Left kidney (tissue), 1 donor: ENCODE measurements at regions not wholly inside any gene's neighbourhood (a gene's known extent, or its start where the extent isn't known, plus 50 kb on each side); places are given as distances from the start of the nearest gene placed in this dataset.

ENCODE experiments used
- DNase-seq: peaks from one replicate; pipeline ENCODE4 v3.0.0-alpha.2; 2013

DNA sequence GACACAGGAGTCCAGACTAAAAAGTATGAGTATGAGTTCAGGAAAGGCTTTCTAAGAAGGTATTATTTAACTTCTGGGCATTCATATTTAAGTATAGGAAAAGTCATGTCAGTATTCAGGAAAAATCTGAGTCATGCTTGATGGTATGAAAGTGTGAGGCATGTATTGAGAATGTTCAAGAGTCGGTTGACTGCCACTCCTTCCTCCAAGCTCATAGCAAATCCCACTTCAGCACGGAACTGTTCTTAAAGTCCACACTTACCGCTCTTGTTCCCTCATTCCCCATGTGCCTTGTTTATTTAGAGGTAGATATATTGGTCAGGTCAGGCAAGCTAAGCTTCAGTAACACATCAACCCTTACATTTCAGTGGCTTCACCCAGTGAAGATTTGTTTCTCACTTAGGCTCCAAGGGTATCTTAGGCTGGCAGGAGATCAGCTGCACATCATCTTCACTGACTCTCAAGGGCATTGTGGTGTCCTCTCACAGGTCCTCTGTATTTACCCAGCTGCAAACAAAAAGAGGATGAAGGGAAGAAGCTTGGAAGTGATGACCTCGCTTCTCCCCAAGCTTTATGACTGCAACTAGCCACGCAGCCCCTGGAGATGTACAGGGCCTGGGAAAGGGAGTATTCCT is 1189.2 kb downstream of the EFNB2 start:
- DNase-seq = no peak

GRCh38 chr13:105345730-105346129 is 1189.7 kb downstream of the EFNB2 start:
- DNase-seq = no peak

GRCh38 chr13:105345131-105345530 is 1190.3 kb downstream of the EFNB2 start:
- peak; percentile 46 for DNase-seq

- peak; percentile 52 for DNase-seq
Measured at GRCh38 chr13:105343134-105343806, 1192.2 kb downstream of the EFNB2 start.

DNA sequence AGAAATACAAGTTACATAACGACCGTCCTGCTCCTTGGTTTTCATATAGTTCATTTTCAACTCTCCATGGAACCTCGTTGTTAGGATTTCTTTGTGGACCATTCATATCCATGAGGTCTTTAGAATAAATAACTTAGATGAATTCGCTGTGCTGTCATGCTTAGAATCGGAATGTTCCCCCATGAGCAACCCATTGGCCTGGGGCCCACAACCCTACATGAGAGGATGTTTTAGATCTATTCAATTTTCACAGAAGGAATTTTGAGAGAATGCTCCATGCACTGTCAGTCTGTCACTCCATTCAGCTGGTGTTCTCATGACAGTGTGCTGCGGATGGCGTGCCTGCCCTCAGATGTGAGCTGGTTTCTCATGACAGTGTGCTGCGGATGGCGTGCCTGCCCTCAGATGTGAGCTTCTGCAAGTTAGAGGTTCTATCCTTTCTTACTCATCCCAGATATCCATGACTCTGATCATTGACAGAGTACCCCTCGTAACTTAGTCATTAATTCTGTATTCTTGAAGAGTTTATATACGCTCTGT is 1193.1 kb downstream of the EFNB2 start:
- DNase-seq = no peak

DNA sequence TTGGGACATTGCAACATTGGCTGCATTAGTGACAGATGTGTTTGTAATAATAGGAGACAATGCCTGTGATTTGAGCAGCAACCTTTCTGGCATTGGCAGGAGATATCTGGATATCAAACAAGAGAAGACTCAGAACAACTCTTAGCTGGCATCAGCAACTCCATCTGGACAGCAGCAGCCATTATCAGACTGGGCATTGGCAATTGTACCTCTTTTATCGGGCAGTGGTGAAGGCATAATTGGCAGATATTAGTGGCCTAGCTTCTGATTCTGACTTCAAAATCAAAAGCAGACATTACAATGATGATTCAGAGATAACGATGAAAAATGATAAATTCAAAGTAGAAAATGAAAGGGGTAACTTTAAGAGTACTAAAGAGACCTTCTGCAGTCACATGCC is 1193.7 kb downstream of the EFNB2 start:
- no peak for DNase-seq

GRCh38 chr13:105341256-105341655 is 1194.2 kb downstream of the EFNB2 start:
- no peak for DNase-seq

GRCh38 chr13:105340061-105340606 is 1195.3 kb downstream of the EFNB2 start:
- no peak for DNase-seq

GRCh38 chr13:105338773-105339172 is 1196.7 kb downstream of the EFNB2 start:
- no peak for DNase-seq

DNA sequence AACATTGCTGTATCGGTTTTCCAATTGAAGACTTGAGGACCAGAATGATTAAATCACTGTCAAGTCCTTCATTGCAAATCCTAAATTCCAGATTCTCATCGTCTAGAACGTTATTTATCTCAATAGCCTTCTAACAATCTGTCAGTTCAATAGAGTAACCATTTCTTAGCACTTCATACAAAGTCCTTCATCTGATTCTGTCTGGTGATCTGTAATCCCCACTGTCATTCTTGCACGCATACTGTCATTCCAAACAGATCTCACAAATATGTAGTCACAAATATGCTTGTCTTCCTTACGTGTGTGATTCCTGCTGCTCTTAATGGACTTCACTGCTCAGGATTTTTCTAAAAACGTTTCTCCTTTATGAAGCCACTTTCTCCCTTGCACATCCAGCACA is 1197.5 kb downstream of the EFNB2 start:
- DNase-seq = no peak

DNA sequence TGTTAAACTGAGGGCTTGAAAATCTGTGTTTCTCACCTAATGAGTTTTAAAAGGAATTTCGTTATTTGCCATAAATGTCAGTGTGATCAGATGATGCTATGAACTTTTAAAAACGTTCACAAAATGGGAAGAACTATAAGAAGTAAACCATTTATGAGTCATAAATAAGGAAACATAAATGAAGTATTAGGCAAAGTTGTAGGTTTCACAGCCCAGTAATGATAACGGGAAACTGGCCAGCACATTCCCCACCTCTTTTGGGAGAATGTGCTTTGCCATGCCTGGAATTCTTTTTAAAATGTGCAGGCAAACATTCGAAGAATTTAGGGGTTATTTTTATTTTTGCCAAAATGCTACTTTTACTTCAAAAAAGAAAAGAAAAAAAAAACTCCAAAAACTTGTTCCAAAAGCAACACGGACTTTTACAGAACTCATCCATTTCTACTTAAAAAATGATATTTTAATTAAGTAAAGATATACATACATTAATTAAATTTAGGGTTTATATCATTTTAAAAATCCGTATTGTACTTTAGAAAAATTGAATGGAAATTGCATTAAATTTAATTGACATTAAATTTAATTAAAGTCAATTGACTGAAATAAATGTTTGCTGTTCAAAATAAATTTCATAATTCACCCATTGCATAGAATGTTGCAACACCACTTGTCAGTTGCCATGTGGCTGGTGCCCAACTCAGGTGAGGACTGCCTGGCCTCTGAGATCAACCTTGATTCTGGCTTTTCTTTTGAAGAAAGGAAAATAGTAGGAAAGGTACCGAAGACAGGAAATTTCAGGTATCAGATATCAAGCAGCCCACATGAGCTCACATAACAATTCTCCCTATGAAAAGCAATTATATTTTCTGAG is 1198.5 kb downstream of the EFNB2 start:
- no peak for DNase-seq

- no peak for DNase-seq
Measured at GRCh38 chr13:105334211-105334610, 1201.3 kb downstream of the EFNB2 start.

DNA sequence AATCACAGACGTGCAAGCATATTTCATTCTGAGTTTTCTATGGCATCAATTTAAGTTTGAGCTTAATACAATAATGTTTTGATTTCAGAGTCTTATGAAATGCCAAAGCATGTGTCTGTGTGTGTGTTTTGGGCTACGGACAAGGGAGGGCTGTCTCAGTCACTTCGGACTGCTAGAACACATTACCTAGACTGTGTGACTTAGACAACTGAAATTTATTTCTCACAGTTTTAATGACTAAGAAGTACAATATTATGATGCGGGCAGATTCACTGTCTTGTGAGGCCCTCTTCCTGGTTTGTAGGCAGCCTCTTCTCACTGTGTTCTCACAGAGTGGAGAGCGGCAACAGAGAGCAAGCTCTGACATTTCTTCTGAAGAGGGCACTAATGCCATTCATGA is 1202.0 kb downstream of the EFNB2 start:
- no peak for DNase-seq

DNA sequence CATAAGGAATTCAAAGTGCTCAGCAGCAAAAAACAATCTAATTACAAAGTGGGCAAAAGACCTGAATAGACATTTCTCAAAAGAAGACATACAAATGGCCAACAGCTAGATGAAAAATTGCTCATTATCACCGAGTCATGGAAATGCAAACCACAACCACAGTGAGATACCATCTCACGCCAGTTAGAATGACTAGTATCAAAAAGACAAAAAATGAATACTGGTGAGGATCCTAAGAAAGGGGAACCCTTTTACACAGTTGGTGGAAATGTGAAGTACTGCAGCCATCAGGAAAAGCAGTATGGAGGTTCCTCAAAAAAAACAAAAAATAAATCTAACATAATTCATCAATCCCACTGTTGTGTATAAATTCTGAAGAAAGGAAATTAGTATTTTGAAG is 1206.1 kb downstream of the EFNB2 start:
- no peak for DNase-seq

- DNase-seq = no peak
Measured at GRCh38 chr13:105328212-105328611, 1207.2 kb downstream of the EFNB2 start.

DNA sequence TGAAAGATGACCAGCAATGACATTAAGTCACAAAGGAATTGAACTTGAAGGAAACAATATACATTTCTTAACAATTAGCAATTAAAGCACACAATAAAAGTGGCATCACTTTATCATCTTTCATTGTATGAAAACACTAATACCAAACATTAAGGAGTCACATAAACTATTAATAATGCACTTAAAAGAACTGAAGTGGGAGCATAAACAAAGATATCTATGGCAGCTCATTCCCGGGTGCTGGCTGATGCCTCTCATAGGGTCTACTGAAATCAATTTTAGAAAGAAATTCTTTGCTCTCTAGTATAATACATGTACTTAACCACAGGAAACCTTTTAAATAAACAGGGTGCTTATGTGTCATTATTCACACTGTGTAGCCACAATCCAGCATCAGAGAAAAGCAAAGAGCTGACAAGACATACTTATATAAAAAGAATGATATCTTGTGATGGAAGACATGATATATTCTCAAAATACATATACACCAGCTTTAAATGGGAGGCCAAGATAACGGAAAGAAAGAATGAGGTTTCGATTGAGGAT is 1207.8 kb downstream of the EFNB2 start:
- DNase-seq = no peak

DNA sequence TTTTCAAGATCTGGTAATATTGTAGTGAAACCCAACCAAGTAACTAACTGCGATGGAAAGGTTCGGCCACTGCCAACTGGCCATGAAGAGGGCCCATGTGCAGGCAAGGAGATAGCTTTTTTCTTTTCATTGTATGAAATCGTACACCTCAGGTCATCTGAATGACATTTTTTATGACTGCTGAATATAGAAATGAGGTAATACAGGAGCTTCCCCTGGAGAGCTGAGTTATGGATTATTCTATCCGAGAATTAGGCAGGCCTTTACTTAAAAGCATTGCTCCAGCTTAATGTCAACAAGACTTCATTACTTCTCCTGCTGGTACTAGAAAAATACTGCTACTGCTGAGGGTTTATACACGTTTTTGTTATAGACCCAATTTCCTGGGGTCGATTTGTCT is 1215.6 kb downstream of the EFNB2 start:
- no peak for DNase-seq

DNA sequence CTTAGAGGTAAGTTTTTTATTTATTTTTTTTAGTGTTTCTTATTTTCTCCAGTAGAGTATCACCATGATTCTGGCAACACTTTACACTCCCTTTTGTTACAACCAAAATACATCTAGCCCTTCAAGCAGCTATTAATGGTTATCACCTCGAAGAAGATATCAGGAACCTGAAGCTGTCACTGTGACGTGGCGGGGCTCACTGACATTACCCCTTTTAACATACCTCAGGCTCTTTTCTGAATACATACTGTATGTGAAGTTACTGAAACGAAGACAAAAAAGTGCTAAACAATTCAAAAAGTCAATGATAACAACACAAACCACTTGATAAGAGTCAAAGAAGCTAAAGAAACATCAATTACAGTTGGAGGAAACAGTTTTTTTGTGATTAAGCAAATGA is 1218.7 kb downstream of the EFNB2 start:
- no peak for DNase-seq

GRCh38 chr13:105312906-105313305 is 1222.6 kb downstream of the EFNB2 start:
- DNase-seq = no peak

- no peak for DNase-seq
Measured at GRCh38 chr13:105311094-105311493, 1224.4 kb downstream of the EFNB2 start.

- no peak for DNase-seq
Measured at GRCh38 chr13:105307776-105308175, 1227.7 kb downstream of the EFNB2 start.

DNA sequence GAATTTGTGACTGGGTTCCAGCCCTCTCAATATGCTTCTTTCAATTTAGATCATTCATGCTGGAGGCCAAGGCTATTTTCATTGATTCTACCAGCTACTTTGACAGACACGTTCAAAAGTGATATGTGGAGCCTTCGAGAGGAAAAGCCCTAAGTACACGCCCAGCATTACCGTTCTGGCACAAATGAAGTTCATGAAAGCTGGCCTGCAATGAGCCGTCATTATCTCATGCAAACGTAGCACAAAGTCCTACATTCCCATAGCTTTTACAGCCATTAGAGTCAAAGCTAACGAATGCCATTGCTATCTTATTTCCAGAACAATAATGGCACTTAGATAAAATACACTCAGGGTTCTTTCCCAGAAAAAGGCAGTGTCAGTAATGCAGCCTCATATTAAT is 1237.6 kb downstream of the EFNB2 start:
- DNase-seq = no peak
